SU-DHL-6 (cell line): ENCODE measurements at regions not wholly inside any gene's neighbourhood (a gene's known extent, or its start where the extent isn't known, plus 50 kb on each side); places are given as distances from the start of the nearest gene placed in this dataset.

Experiments used
- H2AFZ ChIP-seq: fragments of 200-600 bp; sonication (generic); 2 replicates; pipeline ENCODE4 v1.6.1; 2014; ENCODE audit warnings: low read depth, mild to moderate bottlenecking, moderate library complexity, mixed read lengths, antibody characterized with exemption, low read length; ENCODE audit not compliant: severe bottlenecking
- H3F3A ChIP-seq: fragments of 200-600 bp; shearing (Covaris generic); 2 replicates; pipeline ENCODE4 v1.6.0; 2016; ENCODE audit warnings: antibody characterized with exemption, mild to moderate bottlenecking; ENCODE audit not compliant: insufficient read depth
- H3K27ac ChIP-seq: fragments of 200-600 bp; sonication (generic); 2 replicates; pipeline ENCODE4 v1.5.1; 2016; ENCODE audit warnings: low read depth, mild to moderate bottlenecking, low read length, moderate library complexity, mixed read lengths
- H3K27me3 ChIP-seq: fragments of 200-600 bp; sonication (generic), shearing (Covaris generic); 2 replicates; pipeline ENCODE4 v1.6.0; 2014; ENCODE audit warnings: mild to moderate bottlenecking, low read length
- H3K36me3 ChIP-seq: fragments of 200-600 bp; sonication (generic); 2 replicates; pipeline ENCODE4 v1.6.1; 2014; ENCODE audit warnings: mild to moderate bottlenecking, low read length, mixed read lengths
- H3K4me2 ChIP-seq: fragments of 300-600, 200-600 bp; shearing (Covaris generic), sonication (generic); 2 replicates; pipeline ENCODE4 v1.6.0; 2014; ENCODE audit warnings: low read length, low read depth, mild to moderate bottlenecking; ENCODE audit not compliant: poor library complexity, severe bottlenecking
- H3K4me3 ChIP-seq: fragments of 200-600 bp; sonication (generic); 2 replicates; pipeline ENCODE4 v1.5.1; 2014; ENCODE audit warnings: antibody characterized with exemption, low read length, mild to moderate bottlenecking, mixed read lengths; ENCODE audit not compliant: insufficient read depth, poor library complexity, severe bottlenecking
- H3K79me2 ChIP-seq: fragments of 200-600 bp; sonication (generic); 2 replicates; pipeline ENCODE4 v1.6.1; 2014; ENCODE audit warnings: mild to moderate bottlenecking, low read length, moderate library complexity; ENCODE audit not compliant: insufficient read depth
- H3K9ac ChIP-seq: fragments of 200-600 bp; sonication (generic); 2 replicates; pipeline ENCODE4 v1.7.0; 2014; ENCODE audit warnings: mild to moderate bottlenecking, low read length
- H3K9me2 ChIP-seq: fragments of 200-600 bp; sonication (generic); replicated peaks from 2 replicates; pipeline ENCODE4 v1.6.1; 2014; ENCODE audit warnings: low read length; ENCODE audit not compliant: insufficient read depth
- H3K9me3 ChIP-seq: fragments of 200-600 bp; sonication (generic); 2 replicates; pipeline ENCODE4 v1.6.1; 2014; ENCODE audit warnings: low read length, mixed read lengths; ENCODE audit not compliant: insufficient read depth
- H4K20me1 ChIP-seq: fragments of 200-600 bp; sonication (generic); 2 replicates; pipeline ENCODE4 v1.6.1; 2014; ENCODE audit warnings: low read depth, mild to moderate bottlenecking, antibody characterized with exemption, low read length, moderate library complexity, mixed read lengths
- CTCF ChIP-seq: fragments of 200-600 bp; sonication (generic); IDR thresholded peaks from one replicate; pipeline ENCODE4 v1.5.1; 2017; ENCODE audit warnings: antibody characterized with exemption, mild to moderate bottlenecking, low read length, moderate library complexity; ENCODE audit not compliant: insufficient read depth, poor library complexity, severe bottlenecking
- EZH2phosphoT487 ChIP-seq: fragments of 200-600 bp; sonication (generic), shearing (Covaris generic); conservative IDR thresholded peaks from 2 replicates; pipeline ENCODE4 v1.6.1; 2018; ENCODE audit warnings: mild to moderate bottlenecking, antibody characterized with exemption, low read length, moderate library complexity, mixed read lengths

- no peaks in the 10 kb centered on the region for H3K36me3 ChIP-seq
- no peaks in the 10 kb centered on the region for H4K20me1 ChIP-seq
- no peak overlapping the region for H2AFZ ChIP-seq
- H3K4me3 ChIP-seq: no peak overlapping the region
- TF ChIP-seq CTCF (no peak), EZH2phosphoT487 (no peak)
- no peaks in the 10 kb centered on the region for H3F3A ChIP-seq
- no peaks in the 10 kb centered on the region for H3K27me3 ChIP-seq
- H3K9ac ChIP-seq: no peak overlapping the region
- H3K27ac ChIP-seq: no peak overlapping the region
- no peak overlapping the region for H3K4me2 ChIP-seq
- no peaks in the 10 kb centered on the region for H3K79me2 ChIP-seq
- H3K9me3 ChIP-seq: no peaks in the 10 kb centered on the region
- H3K9me2 ChIP-seq: no peaks in the 10 kb centered on the region
Measured at GRCh38 chr5:18740301-18740700, 1106.0 kb downstream of the TAF11L14 start.

GRCh38 chr5:18742830-18743229 is 1108.6 kb downstream of the TAF11L14 start:
- Histone ChIP-seq H3K9me2 (no peaks in the 10 kb centered on the region), H3K9me3 (no peaks in the 10 kb centered on the region), H4K20me1 (no peaks in the 10 kb centered on the region), H2AFZ (no peak overlapping the region), H3K27me3 (no peaks in the 10 kb centered on the region), H3K36me3 (no peaks in the 10 kb centered on the region), H3F3A (peaks cover 4% of the 10 kb centered on the region; the same call in 1 of the 2 replicates), H3K4me3 (no peak overlapping the region), H3K9ac (no peak overlapping the region), H3K4me2 (no peak overlapping the region), H3K27ac (no peak overlapping the region), H3K79me2 (no peaks in the 10 kb centered on the region)
- no peak for TF ChIP-seq CTCF
- TF ChIP-seq EZH2phosphoT487: no peak

GRCh38 chr5:18744441-18744840 is 1110.2 kb downstream of the TAF11L14 start:
- no peaks in the 10 kb centered on the region for H3K9me2 ChIP-seq
- no peaks in the 10 kb centered on the region for H4K20me1 ChIP-seq
- no peak overlapping the region for H3K27ac ChIP-seq
- peak overlapping the region; percentile 98 for H2AFZ ChIP-seq
- no peak overlapping the region for H3K4me3 ChIP-seq
- H3K9me3 ChIP-seq: no peaks in the 10 kb centered on the region
- no peaks in the 10 kb centered on the region for H3K36me3 ChIP-seq
- H3K9ac ChIP-seq: no peak overlapping the region
- peaks cover 4% of the 10 kb centered on the region; the same call in 1 of the 2 replicates for H3F3A ChIP-seq
- peak overlapping the region; percentile 98 for H3K4me2 ChIP-seq
- no peaks in the 10 kb centered on the region for H3K27me3 ChIP-seq
- no peaks in the 10 kb centered on the region for H3K79me2 ChIP-seq
- TF ChIP-seq EZH2phosphoT487 (no peak), CTCF (no peak)
